Uterus (tissue), 3 donors: ENCODE measurements at regions not wholly inside any gene's neighbourhood (a gene's known extent, or its start where the extent isn't known, plus 50 kb on each side); places are given as distances from the start of the nearest gene placed in this dataset.
"Not testable (repeated sequence)": the region's sequence is repeated elsewhere in the genome, so short reads cannot be mapped to it uniquely, and the experiment has no call there.

ENCODE experiments used
- DNase-seq, 2 donors: peaks; one replicate each; pipeline ENCODE4 v3.0.0-alpha.2; 2019 to 2020
- H3K27ac ChIP-seq, 2 donors: fragments of 200-600 bp; sonication (generic); 1 replicate in 1 of 2; 2 replicates in 1 of 2; pipeline ENCODE4 v1.5.1; 2016 to 2018
- H3K27me3 ChIP-seq, 2 donors: fragments of 200-600 bp; sonication (generic); one replicate each; pipeline ENCODE4 v1.5.1; 2018 to 2019; ENCODE audit warnings: control low read depth in 1 of 2
- H3K36me3 ChIP-seq, 2 donors: fragments of 200-600 bp; sonication (generic); one replicate each; pipeline ENCODE4 v1.5.1; 2019; ENCODE audit warnings: control low read depth in 1 of 2
- H3K4me1 ChIP-seq, 2 donors: fragments of 200-600 bp; sonication (generic); one replicate each; pipeline ENCODE4 v1.5.1; 2018 to 2019; ENCODE audit warnings: control low read depth in 1 of 2
- H3K4me3 ChIP-seq, 2 donors: fragments of 200-600 bp; sonication (generic); 1 replicate in 1 of 2; 2 replicates in 1 of 2; pipeline ENCODE4 v1.5.1; 2018 to 2019; ENCODE audit warnings: mild to moderate bottlenecking in 1 of 2
- H3K9me3 ChIP-seq, 2 donors: fragments of 200-600 bp; sonication (generic); one replicate each; pipeline ENCODE4 v1.5.1; 2019; ENCODE audit warnings: control low read depth in 1 of 2
- POLR2A ChIP-seq, 2 donors: fragments of 450-650 bp; IDR thresholded peaks; one replicate each; pipeline ENCODE4 v1.6.1; 2016; ENCODE audit warnings: antibody characterized with exemption in 2 of 2, mild to moderate bottlenecking in 1 of 2, moderate library complexity in 1 of 2
- intact Hi-C: fragments of 100-400 bp; cut with DNase I; formaldehyde crosslinking; loops from one replicate; pipeline ENCODE4 v1.15.1; 2023; ENCODE audit warnings: low total_unique reads
- TF ChIP-seq, protein P1 (sequence below), 4 experiments: fragments of 200-600 bp in 2 of 4; fragments of 450-650 bp in 2 of 4; sonication (generic) in 2 of 4; IDR thresholded peaks; one replicate each; pipeline ENCODE4 v1.5.1; 2016 to 2019; ENCODE audit warnings: antibody characterized with exemption in 4 of 4, mild to moderate bottlenecking in 2 of 4, moderate library complexity in 1 of 4
- donor health status: DM: yes; HTN: yes; CAD: no.

DNA sequence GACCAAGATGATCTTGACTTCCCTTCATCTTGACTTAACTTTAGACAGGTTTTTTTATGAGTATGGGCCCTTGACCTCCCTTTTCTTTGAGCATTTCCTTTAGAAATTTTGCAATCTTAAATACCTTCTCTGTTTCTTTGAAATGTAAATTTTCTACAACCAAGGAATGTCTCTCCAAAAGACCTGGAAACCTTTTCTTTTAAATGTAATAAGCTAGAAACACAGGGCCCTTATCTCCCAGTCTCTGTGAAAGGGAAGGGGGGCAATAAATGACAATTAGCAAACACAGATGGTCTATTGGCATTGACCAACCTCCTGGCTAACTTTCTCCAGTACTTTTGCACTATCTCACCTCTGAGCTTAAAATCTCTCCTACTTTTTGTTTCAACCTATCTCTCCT, 144.3 kb upstream of the GK2 start:
- no peaks in the 10 kb centered on the region for H3K36me3 ChIP-seq
- no peak overlapping the region for H3K27ac ChIP-seq
- DNase-seq, result no peak
- no peak for TF ChIP-seq POLR2A (IDR thresholded peaks at IDR 0.05)
- TF ChIP-seq, protein P1, sequence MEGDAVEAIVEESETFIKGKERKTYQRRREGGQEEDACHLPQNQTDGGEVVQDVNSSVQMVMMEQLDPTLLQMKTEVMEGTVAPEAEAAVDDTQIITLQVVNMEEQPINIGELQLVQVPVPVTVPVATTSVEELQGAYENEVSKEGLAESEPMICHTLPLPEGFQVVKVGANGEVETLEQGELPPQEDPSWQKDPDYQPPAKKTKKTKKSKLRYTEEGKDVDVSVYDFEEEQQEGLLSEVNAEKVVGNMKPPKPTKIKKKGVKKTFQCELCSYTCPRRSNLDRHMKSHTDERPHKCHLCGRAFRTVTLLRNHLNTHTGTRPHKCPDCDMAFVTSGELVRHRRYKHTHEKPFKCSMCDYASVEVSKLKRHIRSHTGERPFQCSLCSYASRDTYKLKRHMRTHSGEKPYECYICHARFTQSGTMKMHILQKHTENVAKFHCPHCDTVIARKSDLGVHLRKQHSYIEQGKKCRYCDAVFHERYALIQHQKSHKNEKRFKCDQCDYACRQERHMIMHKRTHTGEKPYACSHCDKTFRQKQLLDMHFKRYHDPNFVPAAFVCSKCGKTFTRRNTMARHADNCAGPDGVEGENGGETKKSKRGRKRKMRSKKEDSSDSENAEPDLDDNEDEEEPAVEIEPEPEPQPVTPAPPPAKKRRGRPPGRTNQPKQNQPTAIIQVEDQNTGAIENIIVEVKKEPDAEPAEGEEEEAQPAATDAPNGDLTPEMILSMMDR (IDR thresholded peaks at IDR 0.05), result no peak
- H3K27me3 ChIP-seq, result no peaks in the 10 kb centered on the region
- intact Hi-C loops, result no loop called here
- H3K4me3 ChIP-seq, result no peak overlapping the region
- H3K9me3 ChIP-seq, result no peaks in the 10 kb centered on the region
- H3K4me1 ChIP-seq, result no peaks in the 10 kb centered on the region

DNA sequence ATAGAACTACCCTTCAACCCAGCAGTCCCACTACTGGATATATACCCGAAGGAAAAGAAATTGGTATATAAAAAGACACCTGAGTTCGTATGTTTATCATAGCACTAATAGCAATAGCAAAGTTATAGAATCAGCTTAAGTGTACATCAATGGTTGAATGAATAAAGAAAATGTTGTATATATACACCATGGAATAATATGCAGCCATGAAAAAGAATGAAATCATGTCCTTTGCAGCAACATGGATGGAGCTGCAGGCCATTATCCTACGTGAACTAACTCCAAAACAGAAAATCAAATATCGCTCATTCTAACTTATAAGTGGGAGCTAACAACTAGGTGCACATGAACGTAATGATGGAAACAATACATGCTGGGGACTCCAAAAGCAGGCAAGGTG, 143.5 kb upstream of the GK2 start:
- TF ChIP-seq, protein P1 (IDR thresholded peaks at IDR 0.05), result no peak
- TF ChIP-seq POLR2A (IDR thresholded peaks at IDR 0.05), result no peak
- Histone ChIP-seq H3K9me3 (no peaks in the 10 kb centered on the region), H3K27me3 (no peaks in the 10 kb centered on the region), H3K27ac (no peak overlapping the region), H3K4me1 (no peaks in the 10 kb centered on the region), H3K4me3 (no peak overlapping the region), H3K36me3 (no peaks in the 10 kb centered on the region)
- no peak for DNase-seq
- intact Hi-C loops, result no loop called here

DNA sequence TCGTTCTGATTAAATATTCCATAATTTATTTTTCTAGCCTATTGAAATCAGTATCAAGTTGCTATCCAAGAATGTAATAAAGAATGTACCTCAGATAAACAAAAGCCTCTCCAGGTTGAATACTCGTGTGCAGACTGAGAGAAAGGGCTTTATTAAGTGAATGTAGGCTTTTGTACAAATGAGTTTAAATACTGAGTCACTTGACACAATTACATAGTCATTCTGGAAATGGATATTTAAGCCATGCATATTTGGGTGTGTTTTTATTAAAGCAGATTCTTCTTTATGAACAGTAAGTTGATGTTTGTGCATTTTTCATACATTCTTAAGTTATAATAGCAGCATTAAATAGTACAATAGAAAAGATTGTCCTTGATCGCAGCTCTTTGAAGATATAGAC, 139.8 kb upstream of the GK2 start:
- no peak for TF ChIP-seq POLR2A (IDR thresholded peaks at IDR 0.05)
- TF ChIP-seq, protein P1 (IDR thresholded peaks at IDR 0.05), result no peak
- H3K9me3 ChIP-seq, result no peaks in the 10 kb centered on the region
- DNase-seq, result no peak
- intact Hi-C loops, result no loop called here
- no peak overlapping the region for H3K27ac ChIP-seq
- no peaks in the 10 kb centered on the region for H3K27me3 ChIP-seq
- no peaks in the 10 kb centered on the region for H3K4me1 ChIP-seq
- H3K36me3 ChIP-seq, result no peaks in the 10 kb centered on the region
- no peak overlapping the region for H3K4me3 ChIP-seq

DNA sequence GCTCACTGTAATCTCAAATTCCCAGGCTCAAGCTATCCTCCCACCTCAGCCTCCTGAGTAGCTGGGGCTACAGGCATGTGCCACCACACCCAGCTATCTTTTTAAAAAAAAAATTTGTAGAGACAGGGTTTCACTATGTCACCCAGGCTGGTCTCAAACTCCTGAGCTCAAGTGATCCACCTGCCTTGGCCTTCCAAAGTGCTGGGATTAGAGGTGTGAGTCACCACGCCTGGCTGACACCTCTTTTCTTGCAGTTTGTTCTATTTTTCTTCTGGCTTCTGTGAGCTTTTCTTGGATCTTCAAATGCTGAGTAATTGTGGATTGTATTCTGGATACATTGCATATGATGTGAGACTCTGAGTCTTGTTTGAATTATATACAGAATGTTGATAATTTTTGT, 137.3 kb upstream of the GK2 start:
- DNase-seq, H3K27me3 ChIP-seq, H3K4me1 ChIP-seq, H3K36me3 ChIP-seq, H3K27ac ChIP-seq, intact Hi-C loops, H3K9me3 ChIP-seq, H3K4me3 ChIP-seq: not testable (repeated sequence)

DNA sequence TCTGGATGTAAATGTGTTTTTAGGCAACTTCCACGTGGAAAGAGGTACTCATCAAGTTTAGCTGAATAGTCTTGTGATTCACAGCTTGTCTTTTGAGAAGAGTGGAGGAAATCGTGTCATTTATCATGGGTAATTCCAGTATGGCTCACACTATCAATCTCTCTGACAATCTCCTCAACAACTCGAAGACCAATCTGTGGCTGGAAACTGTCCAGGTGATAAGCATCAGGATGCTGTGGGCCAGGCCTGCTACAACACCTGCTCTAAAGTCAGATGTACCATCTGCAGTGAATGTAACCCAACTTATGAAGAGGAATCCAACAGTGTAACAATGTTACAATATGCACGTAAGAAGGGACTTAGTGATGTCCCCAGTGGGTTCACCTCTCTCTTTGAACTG, 132.1 kb upstream of the GK2 start:
- Histone ChIP-seq H3K4me3 (no peak overlapping the region), H3K4me1 (no peaks in the 10 kb centered on the region), H3K27ac (no peak overlapping the region), H3K27me3 (no peaks in the 10 kb centered on the region), H3K36me3 (no peaks in the 10 kb centered on the region), H3K9me3 (no peaks in the 10 kb centered on the region)
- intact Hi-C loops, result no loop called here
- no peak for DNase-seq
- TF ChIP-seq POLR2A (IDR thresholded peaks at IDR 0.05), result no peak
- TF ChIP-seq, protein P1 (IDR thresholded peaks at IDR 0.05), result no peak

DNA sequence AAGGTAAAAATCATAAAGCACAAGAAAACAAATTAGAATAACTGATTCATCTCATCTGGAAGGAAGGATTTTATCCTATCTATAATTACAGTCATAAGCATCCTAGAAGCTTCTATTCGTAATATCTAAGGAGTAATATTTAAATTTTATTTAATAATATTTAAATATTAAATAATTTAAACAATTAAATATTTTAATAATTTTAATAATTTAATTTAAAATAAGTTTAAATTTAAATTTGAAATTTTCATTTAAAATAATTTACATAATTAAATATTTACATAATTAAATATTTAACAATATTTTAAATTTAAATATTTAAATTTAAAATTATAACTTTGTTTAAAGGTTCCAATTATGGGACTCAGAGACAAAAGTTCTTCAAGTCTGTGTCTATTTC, 127.5 kb upstream of the GK2 start:
- Histone ChIP-seq H3K27me3 (no peaks in the 10 kb centered on the region), H3K9me3 (no peaks in the 10 kb centered on the region), H3K4me1 (no peaks in the 10 kb centered on the region), H3K36me3 (no peaks in the 10 kb centered on the region), H3K4me3 (no peak overlapping the region), H3K27ac (no peak overlapping the region)
- intact Hi-C loops, result no loop called here
- TF ChIP-seq POLR2A (IDR thresholded peaks at IDR 0.05), result no peak
- TF ChIP-seq, protein P1 (IDR thresholded peaks at IDR 0.05), result no peak
- no peak for DNase-seq
